Endothelial cell of umbilical vein (primary cell): ENCODE measurements at regions not wholly inside any gene's neighbourhood (a gene's known extent, or its start where the extent isn't known, plus 50 kb on each side); places are given as distances from the start of the nearest gene placed in this dataset.

Experiments used
- BruUV-seq: library from RNA; stranded (reverse); fragments of 400-500 nt; replicated peaks from 2 replicates; lab custom pipeline; 2021; lab: Mats Ljungman, UMichigan
- CTCF ChIA-PET: fragments of 300-600, 350-600 bp; sonication (Branson Sonifier 250); formaldehyde crosslinking; loops from one replicate; lab custom pipeline; 2021; ENCODE audit warnings: antibody characterized with exemption, inconsistent platforms; lab: Charles Lee
- POLR2A ChIA-PET: fragments of 300-600, 350-600 bp; sonication (Branson Sonifier 250); formaldehyde crosslinking; loops from one replicate; lab custom pipeline; 2021; ENCODE audit warnings: antibody characterized with exemption, inconsistent platforms; lab: Charles Lee
- DNase-seq: peaks from one replicate; pipeline ENCODE4 v3.0.0-alpha.2; 2011; ENCODE audit warnings: low read depth, low spot score
- FAIRE-seq: peaks from 2 replicates; lab custom pipeline; 2011; peaks lifted over from hg19 to GRCh38; lab: Jason Lieb, UNC
- H2AFZ ChIP-seq: 2 replicates; pipeline ENCODE4 v1.6.0; 2012; ENCODE audit warnings: low read depth, low read length, control low read depth, inconsistent platforms
- H3K27ac ChIP-seq: 2 replicates; pipeline ENCODE4 v1.5.1; 2011; ENCODE audit warnings: low read depth, mild to moderate bottlenecking, control low read depth, low read length, moderate library complexity; ENCODE audit not compliant: insufficient read depth
- H3K27me3 ChIP-seq, 2 experiments: 2 replicates each; pipeline versions ENCODE4 v1.6.0 to v1.6.1; 2011; ENCODE audit warnings: low read length in 2 of 2, mixed read lengths in 1 of 2; ENCODE audit not compliant: control insufficient read depth in 2 of 2, insufficient read depth in 2 of 2
- H3K36me3 ChIP-seq, 2 experiments: 2 replicates in 1 of 2; 3 replicates in 1 of 2; pipeline ENCODE4 v1.5.1; 2011; ENCODE audit warnings: low read length in 2 of 2, mild to moderate bottlenecking in 1 of 2, moderate library complexity in 1 of 2; ENCODE audit not compliant: control insufficient read depth in 2 of 2, insufficient read depth in 2 of 2; ENCODE audit errors: extremely low read depth in 1 of 2
- H3K4me1 ChIP-seq: 3 replicates; pipeline ENCODE4 v1.5.1; 2011; ENCODE audit warnings: mild to moderate bottlenecking, low read length; ENCODE audit not compliant: control insufficient read depth, insufficient read depth; ENCODE audit errors: extremely low read depth
- H3K4me2 ChIP-seq: 2 replicates; pipeline ENCODE4 v1.6.1; 2011; ENCODE audit warnings: low read length, control low read depth, mixed read lengths; ENCODE audit not compliant: insufficient read depth
- H3K4me3 ChIP-seq, 3 experiments: fragments of 200-600 bp in 1 of 3; sonication (generic), shearing (Covaris generic) in 1 of 3; replicated peaks in 1 of 3; 2 replicates each; pipeline ENCODE4 v1.5.1; 2011 to 2016; ENCODE audit warnings: control low read depth in 3 of 3, low read length in 3 of 3, mild to moderate bottlenecking in 2 of 3, inconsistent platforms in 1 of 3, low read depth in 1 of 3, moderate library complexity in 1 of 3; ENCODE audit not compliant: insufficient read depth in 1 of 3
- H3K79me2 ChIP-seq: 2 replicates; pipeline ENCODE4 v1.6.0; 2012; ENCODE audit warnings: low read length, inconsistent platforms; ENCODE audit not compliant: control insufficient read depth, insufficient read depth
- H3K9ac ChIP-seq: replicated peaks from 2 replicates; pipeline ENCODE3; 2011; ENCODE audit warnings: low read length, control low read depth; ENCODE audit not compliant: insufficient read depth; ENCODE audit errors: extremely low read depth
- H3K9me1 ChIP-seq: replicated peaks from 3 replicates; pipeline ENCODE4 v1.6.0; 2011; ENCODE audit warnings: mild to moderate bottlenecking, low read length; ENCODE audit not compliant: control insufficient read depth, insufficient read depth; ENCODE audit errors: extremely low read depth
- H3K9me3 ChIP-seq: replicated peaks from 2 replicates; pipeline ENCODE4 v1.5.1; 2012; ENCODE audit warnings: low read length, inconsistent platforms; ENCODE audit not compliant: control insufficient read depth, insufficient read depth
- H4K20me1 ChIP-seq: replicated peaks from 2 replicates; pipeline ENCODE3; 2011; ENCODE audit warnings: mild to moderate bottlenecking, low read length; ENCODE audit not compliant: control insufficient read depth, insufficient read depth; ENCODE audit errors: extremely low read depth
- CTCF ChIP-seq, 2 donors: IDR thresholded peaks; 1 replicate in 1 of 2; 2 replicates in 1 of 2; pipeline ENCODE4 v1.5.1; 2011; ENCODE audit warnings: low read length in 2 of 2, mild to moderate bottlenecking in 2 of 2, moderate library complexity in 2 of 2, control low read depth in 1 of 2, inconsistent platforms in 1 of 2, low read depth in 1 of 2; ENCODE audit not compliant: insufficient read depth in 1 of 2; ENCODE audit errors: extremely low read depth in 1 of 2
- EZH2 ChIP-seq: IDR thresholded peaks from 2 replicates; pipeline ENCODE4 v1.6.1; 2012; ENCODE audit warnings: borderline replicate concordance, low read depth, mild to moderate bottlenecking, moderate library complexity, low read length, inconsistent platforms; ENCODE audit not compliant: severe bottlenecking
- FOS ChIP-seq: IDR thresholded peaks from 2 replicates; pipeline ENCODE4 v1.6.1; 2011; ENCODE audit warnings: mild to moderate bottlenecking, low read length, moderate library complexity, borderline replicate concordance; ENCODE audit not compliant: insufficient read depth
- GATA2 ChIP-seq: IDR thresholded peaks from 2 replicates; pipeline ENCODE4 v1.7.0; 2011; ENCODE audit warnings: low read depth, mild to moderate bottlenecking, moderate library complexity, mixed read lengths, low read length; ENCODE audit not compliant: insufficient read length, insufficient read depth
- JUN ChIP-seq: IDR thresholded peaks from 2 replicates; pipeline ENCODE4 v1.6.1; 2011; ENCODE audit warnings: borderline replicate concordance, low read depth; ENCODE audit not compliant: insufficient read length, insufficient read depth
- MAX ChIP-seq: IDR thresholded peaks from 2 replicates; pipeline ENCODE4 v1.6.1; 2011; ENCODE audit not compliant: insufficient read depth, insufficient read length
- MYC ChIP-seq: IDR thresholded peaks from one replicate; pipeline ENCODE4 v1.6.1; 2011; ENCODE audit warnings: mild to moderate bottlenecking, low read depth, low read length
- POLR2A ChIP-seq: IDR thresholded peaks from 2 replicates; pipeline ENCODE4 v1.6.1; 2012; ENCODE audit warnings: low read depth, mild to moderate bottlenecking, control low read depth, low read length
- POLR2AphosphoS5 ChIP-seq: IDR thresholded peaks from 2 replicates; pipeline ENCODE4 v1.6.1; 2012; ENCODE audit warnings: low read depth, mild to moderate bottlenecking, control low read depth, low read length, moderate library complexity; ENCODE audit not compliant: insufficient read depth
- dilution Hi-C: fragments of 300-500 bp; cut with MboI; formaldehyde crosslinking; loops from one replicate; pipeline ENCODE4 v1.15.0; 2019; ENCODE audit warnings: low sequenced_read_pairs; ENCODE audit not compliant: extremely low pct_ligation_motif_present
- intact Hi-C: fragments of 100-400 bp; cut with micrococcal nuclease; formaldehyde crosslinking; loops from one replicate; pipeline ENCODE4 v1.10.0; 2022

GRCh38 chr18:75927791-75928190 is 500.3 kb upstream of the SMIM21 start:
- BruUV-seq: no TSS peak
- intact Hi-C loops: no loop called here
- CTCF ChIA-PET: no interaction called here
- dilution Hi-C loops: no loop called here
- H3K36me3 ChIP-seq: no peaks in the 10 kb centered on the region
- no peaks in the 10 kb centered on the region for H3K27me3 ChIP-seq
- H3K27ac ChIP-seq: no peak overlapping the region
- no peak overlapping the region for H2AFZ ChIP-seq
- no peaks in the 10 kb centered on the region for H3K4me1 ChIP-seq
- no peak overlapping the region for H3K4me2 ChIP-seq
- POLR2A ChIA-PET: no interaction called here
- H3K9me1 ChIP-seq: no peaks in the 10 kb centered on the region
- TF ChIP-seq POLR2A (no peak), JUN (no peak)
- no peak overlapping the region for H3K4me3 ChIP-seq
- no peak overlapping the region for H3K9ac ChIP-seq
- no peaks in the 10 kb centered on the region for H3K79me2 ChIP-seq
- no peak for FAIRE-seq
- no peak for DNase-seq
- peaks cover 7% of the 10 kb centered on the region for H3K9me3 ChIP-seq
- H4K20me1 ChIP-seq: no peaks in the 10 kb centered on the region

DNA sequence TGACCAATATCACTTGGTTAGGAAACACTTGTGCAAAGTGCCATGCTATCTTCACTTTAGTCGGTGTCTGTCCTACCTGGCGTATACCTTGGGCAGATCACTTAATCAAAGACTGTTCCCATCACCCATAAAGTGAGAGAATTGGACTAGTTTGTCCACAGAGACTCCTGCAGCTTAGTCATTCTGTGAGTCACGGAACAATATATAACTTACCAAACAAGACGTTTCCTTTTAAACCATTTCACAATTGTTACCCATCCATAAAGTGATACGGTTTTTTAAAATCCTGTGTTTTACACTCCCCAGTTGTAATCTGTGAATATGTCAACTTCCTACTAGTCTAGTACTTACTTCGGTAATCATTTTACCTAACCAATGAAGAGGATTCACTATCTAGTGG is 499.3 kb upstream of the SMIM21 start:
- Histone ChIP-seq H3K27ac (no peak overlapping the region), H3K9me3 (peaks cover 5% of the 10 kb centered on the region), H3K36me3 (no peaks in the 10 kb centered on the region), H4K20me1 (no peaks in the 10 kb centered on the region), H3K27me3 (no peaks in the 10 kb centered on the region), H3K4me1 (no peaks in the 10 kb centered on the region), H3K9ac (no peak overlapping the region), H2AFZ (no peak overlapping the region), H3K4me3 (no peak overlapping the region), H3K9me1 (no peaks in the 10 kb centered on the region), H3K4me2 (no peak overlapping the region), H3K79me2 (no peaks in the 10 kb centered on the region)
- FAIRE-seq: no peak
- no TSS peak for BruUV-seq
- DNase-seq: no peak
- ChIA-PET CTCF (no interaction called here), POLR2A (no interaction called here)
- intact Hi-C loops: no loop called here
- dilution Hi-C loops: no loop called here
- TF ChIP-seq POLR2AphosphoS5: no peak
- no peak for TF ChIP-seq JUN
- no peak for TF ChIP-seq MYC
- TF ChIP-seq EZH2: no peak
- no peak for TF ChIP-seq POLR2A
- no peak for TF ChIP-seq FOS
- TF ChIP-seq MAX: no peak
- TF ChIP-seq CTCF (IDR thresholded peaks at IDR 0.05; ENCODE audit: extremely low read depth in 1 of 2, insufficient read depth in 1 of 2, low read depth in 1 of 2, low read length in 2 of 2): no peak
- TF ChIP-seq GATA2: no peak
